PC-9 (cell line): ENCODE measurements at regions not wholly inside any gene's neighbourhood (a gene's known extent, or its start where the extent isn't known, plus 50 kb on each side); places are given as distances from the start of the nearest gene placed in this dataset.

Source experiments
- BruUV-seq: library from RNA; stranded (reverse); fragments of 400-500 nt; replicated peaks from 2 replicates; lab custom pipeline; 2021; lab: Mats Ljungman, UMichigan
- CTCF ChIA-PET: fragments of 300-600 bp; sonication (Branson Sonifier 250); formaldehyde crosslinking; loops from one replicate; lab custom pipeline; 2022; ENCODE audit warnings: antibody characterized with exemption; lab: Charles Lee
- POLR2A ChIA-PET: fragments of 300-600 bp; sonication (Branson Sonifier 250); formaldehyde crosslinking; loops from one replicate; lab custom pipeline; 2022; ENCODE audit warnings: antibody characterized with exemption; ENCODE audit not compliant: unreplicated experiment; lab: Charles Lee
- DNase-seq, 2 experiments: peaks; one replicate each; pipeline versions ENCODE4 v3.0.0 to v3.0.0-alpha.2; 2015 to 2022; ENCODE audit warnings: mixed read lengths in 1 of 2
- H2AFZ ChIP-seq: fragments of 200-600 bp; sonication (generic); 2 replicates; pipeline ENCODE4 v1.8.1; 2017; ENCODE audit warnings: antibody characterized with exemption
- H3F3A ChIP-seq: fragments of 200-600 bp; sonication (generic); 2 replicates; pipeline ENCODE4 v1.8.1; 2017; ENCODE audit warnings: antibody characterized with exemption, mild to moderate bottlenecking, low read depth; ENCODE audit not compliant: insufficient read depth
- H3K27ac ChIP-seq: fragments of 200-600 bp; sonication (generic); 2 replicates; pipeline ENCODE4 v1.6.1; 2016; ENCODE audit warnings: mixed run types
- H3K27me3 ChIP-seq: fragments of 200-600 bp; sonication (generic); 2 replicates; pipeline ENCODE4 v1.6.1; 2016; ENCODE audit warnings: low read depth, mixed run types; ENCODE audit not compliant: insufficient read depth
- H3K36me3 ChIP-seq: fragments of 200-600 bp; sonication (generic); 2 replicates; pipeline ENCODE4 v1.6.1; 2016; ENCODE audit warnings: low read depth, mixed run types
- H3K4me1 ChIP-seq: fragments of 200-600 bp; sonication (generic); replicated peaks from 2 replicates; pipeline ENCODE4 v1.6.1; 2016; ENCODE audit warnings: mixed run types; ENCODE audit not compliant: insufficient read depth
- H3K4me2 ChIP-seq: fragments of 200-600 bp; sonication (generic); 2 replicates; pipeline ENCODE4 v1.6.1; 2017; ENCODE audit warnings: mixed run types
- H3K4me3 ChIP-seq: fragments of 200-600 bp; sonication (generic); 2 replicates; pipeline ENCODE4 v1.6.1; 2016; ENCODE audit warnings: mixed run types
- H3K79me2 ChIP-seq: fragments of 200-600 bp; sonication (generic); 2 replicates; pipeline ENCODE4 v1.6.1; 2017; ENCODE audit warnings: low read depth, mixed run types
- H3K9me2 ChIP-seq: fragments of 200-600 bp; sonication (generic); 2 replicates; pipeline ENCODE4 v1.8.1; 2017; ENCODE audit warnings: mild to moderate bottlenecking; ENCODE audit not compliant: insufficient read depth
- H3K9me3 ChIP-seq: fragments of 200-600 bp; sonication (generic); 2 replicates; pipeline ENCODE4 v1.8.1; 2016; ENCODE audit warnings: low read depth; ENCODE audit not compliant: insufficient read depth
- H4K20me1 ChIP-seq: fragments of 200-600 bp; sonication (generic); 2 replicates; pipeline ENCODE4 v1.8.1; 2017; ENCODE audit not compliant: insufficient read depth
- EZH2 ChIP-seq: fragments of 200-600 bp; sonication (generic); IDR thresholded peaks from 2 replicates; pipeline ENCODE4 v1.8.0; 2017; ENCODE audit warnings: antibody characterized with exemption, low read depth
- intact Hi-C: fragments of 100-400 bp; cut with micrococcal nuclease; formaldehyde crosslinking; loops from one replicate; pipeline ENCODE4 v1.10.0; 2022; ENCODE audit not compliant: unreplicated experiment
- TF ChIP-seq, protein P1 (sequence below): fragments of 200-600 bp; sonication (generic); conservative IDR thresholded peaks from 2 replicates; pipeline ENCODE4 v1.6.1; 2017; ENCODE audit warnings: mixed run types, antibody characterized with exemption, mild to moderate bottlenecking, moderate library complexity

DNA sequence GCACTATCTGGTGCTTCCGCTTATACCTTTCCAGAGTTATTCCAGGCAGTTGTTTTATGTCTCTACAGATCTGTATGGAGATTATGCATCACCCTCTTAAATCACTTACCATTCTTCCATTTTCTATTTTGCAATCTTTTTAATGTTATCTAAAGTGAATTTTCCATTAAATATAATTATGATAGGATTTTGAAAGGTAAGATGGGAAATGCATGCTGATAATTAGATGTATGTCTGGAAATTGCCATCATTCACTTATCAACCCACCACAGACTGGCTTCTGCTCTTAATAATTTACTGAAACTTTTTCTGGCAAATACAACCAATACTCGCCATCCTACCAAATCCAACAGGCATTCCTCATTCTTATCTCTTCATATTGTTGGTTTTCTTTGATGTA lies 227.4 kb upstream of the MC4R start:
- no peaks in the 10 kb centered on the region for H3K9me2 ChIP-seq
- ChIA-PET POLR2A (no interaction called here), CTCF (no interaction called here)
- no peaks in the 10 kb centered on the region for H3K27me3 ChIP-seq
- H3F3A ChIP-seq = no peaks in the 10 kb centered on the region
- no peak for DNase-seq
- TF ChIP-seq, protein P1, sequence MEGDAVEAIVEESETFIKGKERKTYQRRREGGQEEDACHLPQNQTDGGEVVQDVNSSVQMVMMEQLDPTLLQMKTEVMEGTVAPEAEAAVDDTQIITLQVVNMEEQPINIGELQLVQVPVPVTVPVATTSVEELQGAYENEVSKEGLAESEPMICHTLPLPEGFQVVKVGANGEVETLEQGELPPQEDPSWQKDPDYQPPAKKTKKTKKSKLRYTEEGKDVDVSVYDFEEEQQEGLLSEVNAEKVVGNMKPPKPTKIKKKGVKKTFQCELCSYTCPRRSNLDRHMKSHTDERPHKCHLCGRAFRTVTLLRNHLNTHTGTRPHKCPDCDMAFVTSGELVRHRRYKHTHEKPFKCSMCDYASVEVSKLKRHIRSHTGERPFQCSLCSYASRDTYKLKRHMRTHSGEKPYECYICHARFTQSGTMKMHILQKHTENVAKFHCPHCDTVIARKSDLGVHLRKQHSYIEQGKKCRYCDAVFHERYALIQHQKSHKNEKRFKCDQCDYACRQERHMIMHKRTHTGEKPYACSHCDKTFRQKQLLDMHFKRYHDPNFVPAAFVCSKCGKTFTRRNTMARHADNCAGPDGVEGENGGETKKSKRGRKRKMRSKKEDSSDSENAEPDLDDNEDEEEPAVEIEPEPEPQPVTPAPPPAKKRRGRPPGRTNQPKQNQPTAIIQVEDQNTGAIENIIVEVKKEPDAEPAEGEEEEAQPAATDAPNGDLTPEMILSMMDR = no peak
- no peak for TF ChIP-seq EZH2
- H3K4me2 ChIP-seq = no peak overlapping the region
- no TSS peak for BruUV-seq
- H3K36me3 ChIP-seq = no peaks in the 10 kb centered on the region
- intact Hi-C loops = no loop called here
- H3K4me1 ChIP-seq = no peaks in the 10 kb centered on the region
- no peaks in the 10 kb centered on the region for H4K20me1 ChIP-seq
- H3K79me2 ChIP-seq = no peaks in the 10 kb centered on the region
- no peak overlapping the region for H3K27ac ChIP-seq
- H3K4me3 ChIP-seq = no peak overlapping the region
- no peak overlapping the region for H2AFZ ChIP-seq
- H3K9me3 ChIP-seq = no peaks in the 10 kb centered on the region

DNA sequence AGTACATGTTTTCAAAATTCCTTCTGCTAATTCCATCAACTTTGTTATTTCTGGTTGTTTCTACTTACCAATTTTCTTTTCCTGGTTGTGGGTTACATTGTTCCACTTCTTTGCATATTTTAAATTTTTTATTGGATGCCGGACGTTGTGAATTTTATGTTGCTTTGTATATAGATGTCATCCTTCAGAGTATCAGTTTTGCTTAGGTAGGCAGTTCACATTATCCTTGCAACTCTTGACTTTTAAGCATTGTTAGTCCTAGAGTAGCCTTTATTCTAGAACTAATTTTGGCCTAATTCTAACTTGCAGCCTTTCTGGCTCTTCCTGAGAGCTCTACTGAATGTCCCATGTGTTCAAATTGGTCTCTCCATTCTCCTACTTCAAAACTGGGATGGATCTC lies 228.7 kb upstream of the MC4R start:
- intact Hi-C loops = no loop called here

DNA sequence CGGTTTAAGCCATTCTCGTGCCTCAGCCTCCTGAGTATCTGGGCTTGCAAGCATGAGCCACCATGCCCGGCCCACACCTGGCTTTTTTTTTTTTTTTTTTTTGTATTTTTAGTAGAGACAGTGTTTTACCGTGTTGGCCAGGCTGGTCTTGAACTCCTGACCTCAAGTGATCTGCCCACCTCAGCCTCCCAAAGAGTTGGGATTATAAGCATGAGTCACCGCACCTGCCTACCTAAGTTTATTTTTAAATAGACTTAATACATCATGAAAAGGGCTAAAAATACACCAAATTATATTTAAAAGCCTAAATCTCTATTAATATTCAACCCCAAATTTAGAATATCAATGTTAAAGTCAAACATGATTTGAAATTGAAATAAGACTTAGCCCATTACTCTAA lies 250.8 kb upstream of the MC4R start:
- Histone ChIP-seq H3K4me3 (no peak overlapping the region), H3K36me3 (no peaks in the 10 kb centered on the region), H4K20me1 (no peaks in the 10 kb centered on the region), H3K4me1 (no peaks in the 10 kb centered on the region), H3K27ac (no peak overlapping the region), H3F3A (no peaks in the 10 kb centered on the region), H2AFZ (no peak overlapping the region), H3K4me2 (no peak overlapping the region), H3K79me2 (no peaks in the 10 kb centered on the region), H3K9me3 (no peaks in the 10 kb centered on the region), H3K27me3 (no peaks in the 10 kb centered on the region), H3K9me2 (peaks cover 6% of the 10 kb centered on the region; the same call in 1 of the 2 replicates)
- DNase-seq = no peak
- ChIA-PET CTCF (no interaction called here), POLR2A (no interaction called here)
- no TSS peak for BruUV-seq
- intact Hi-C loops = no loop called here
- TF ChIP-seq, protein P1 = no peak
- no peak for TF ChIP-seq EZH2

More for the DNA sequence above, 228.7 kb upstream of the MC4R start:
- Histone ChIP-seq H3K9me2 (no peaks in the 10 kb centered on the region), H4K20me1 (no peaks in the 10 kb centered on the region), H2AFZ (no peak overlapping the region), H3K79me2 (no peaks in the 10 kb centered on the region), H3K4me2 (no peak overlapping the region), H3K27me3 (no peaks in the 10 kb centered on the region), H3K27ac (no peak overlapping the region), H3K4me3 (no peak overlapping the region), H3K9me3 (no peaks in the 10 kb centered on the region), H3K4me1 (no peaks in the 10 kb centered on the region), H3K36me3 (no peaks in the 10 kb centered on the region), H3F3A (no peaks in the 10 kb centered on the region)
- DNase-seq = no peak
- no TSS peak for BruUV-seq
- ChIA-PET CTCF (no interaction called here), POLR2A (no interaction called here)
- TF ChIP-seq, protein P1 = no peak
- TF ChIP-seq EZH2 = no peak
